IPS-18c (cell line): ENCODE measurements at regions not wholly inside any gene's neighbourhood (a gene's known extent, or its start where the extent isn't known, plus 50 kb on each side); places are given as distances from the start of the nearest gene placed in this dataset.

Experiments
- H3K4me3 ChIP-seq: 2 replicates; pipeline ENCODE4 v1.7.0; 2013; ENCODE audit warnings: low read depth, mild to moderate bottlenecking, low read length, moderate library complexity; ENCODE audit not compliant: insufficient read depth
- H3K9me3 ChIP-seq: one replicate; pipeline ENCODE4 v1.6.1; 2013; ENCODE audit warnings: mild to moderate bottlenecking, low read length, moderate library complexity; ENCODE audit not compliant: control insufficient read depth, insufficient read depth

DNA sequence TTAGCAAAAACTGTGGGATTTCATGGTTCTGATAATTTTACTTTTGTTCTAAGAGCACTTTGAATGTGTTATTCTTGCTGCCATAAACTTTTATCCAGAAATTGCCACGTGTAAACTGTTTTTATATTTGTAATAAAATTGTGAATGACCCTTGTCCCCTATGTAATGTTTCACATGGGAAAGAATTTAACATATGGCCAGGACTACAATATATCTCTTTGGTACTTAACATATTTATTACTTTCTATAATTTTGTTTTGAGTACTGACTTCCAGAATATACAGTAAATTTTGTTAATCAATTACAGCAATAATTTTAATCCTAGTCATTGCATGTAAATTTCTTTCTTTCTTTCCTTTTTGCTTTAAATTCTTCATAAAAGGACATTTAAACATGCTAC, 735.0 kb upstream of the PHF14 start:
- Histone ChIP-seq H3K4me3 (no peak overlapping the region), H3K9me3 (no peaks in the 10 kb centered on the region)

DNA sequence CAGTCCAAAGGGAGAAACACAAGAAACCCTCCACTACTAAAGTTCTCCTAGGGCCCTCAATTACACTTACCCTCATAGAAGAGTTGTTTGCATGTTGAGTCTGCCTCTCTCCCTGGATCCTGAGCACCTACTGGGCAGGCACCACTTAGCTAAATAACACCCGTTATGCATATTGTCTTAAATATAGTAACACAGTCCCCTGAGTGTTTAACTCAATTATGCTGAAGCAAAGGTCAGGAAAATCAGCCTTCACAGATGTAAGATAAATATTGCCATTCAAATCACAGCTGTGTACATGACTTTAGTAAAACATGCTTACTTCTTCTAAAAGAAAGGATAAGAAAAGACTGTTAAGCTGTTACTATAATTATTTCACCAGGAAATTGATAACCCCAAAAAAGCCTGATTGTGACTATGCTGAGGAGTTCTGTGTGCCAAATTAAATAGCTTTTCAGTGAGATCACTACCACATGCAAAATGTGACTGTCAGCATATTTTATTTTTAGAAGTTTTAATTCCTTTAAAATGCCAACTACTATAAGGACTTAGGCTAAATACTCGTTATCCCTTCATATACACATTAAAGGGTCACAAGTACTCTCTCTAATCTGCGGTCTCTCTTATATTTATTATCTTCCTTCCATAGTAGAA, 733.9 kb upstream of the PHF14 start:
- Histone ChIP-seq H3K4me3 (no peak overlapping the region), H3K9me3 (no peaks in the 10 kb centered on the region)

DNA sequence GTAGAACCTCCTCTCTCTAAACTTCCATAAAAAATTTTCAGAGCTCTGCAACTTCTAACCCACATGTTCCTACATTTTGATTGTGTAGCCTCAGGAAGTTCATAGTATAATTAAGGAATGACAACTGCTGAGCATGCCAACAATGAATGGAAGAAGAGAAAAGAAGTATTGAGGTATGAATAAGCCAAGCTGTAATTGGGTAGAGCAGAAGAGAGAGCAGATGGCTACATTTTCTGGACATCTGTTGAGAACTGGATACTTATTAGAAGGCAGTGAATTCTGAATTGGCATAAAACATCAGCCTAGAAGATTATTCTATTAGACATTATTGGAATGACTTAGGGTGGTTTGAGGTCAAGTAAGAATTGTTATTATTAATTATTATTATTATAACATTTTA, 728.3 kb upstream of the PHF14 start:
- H3K4me3 ChIP-seq: no peak overlapping the region
- H3K9me3 ChIP-seq: peaks cover 4% of the 10 kb centered on the region

DNA sequence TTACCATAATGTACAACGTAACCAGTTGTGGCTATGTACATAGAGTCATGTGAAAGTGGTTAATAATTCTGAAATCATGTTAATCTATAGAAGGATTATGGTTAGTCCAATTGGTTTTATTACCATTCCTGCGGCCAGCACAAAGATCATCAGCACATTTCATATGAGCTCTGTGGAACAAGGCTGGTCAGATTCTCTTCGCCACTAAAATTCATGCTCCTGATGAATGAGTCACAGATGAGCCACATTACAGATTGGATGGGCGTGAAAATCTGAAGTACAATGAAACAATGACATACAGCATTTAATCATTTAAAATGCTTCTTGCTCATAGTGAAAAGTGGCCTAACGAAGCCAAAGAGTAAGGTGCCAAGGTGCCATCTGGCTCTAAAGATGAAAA, 716.2 kb upstream of the PHF14 start:
- Histone ChIP-seq H3K4me3 (no peak overlapping the region), H3K9me3 (no peaks in the 10 kb centered on the region)

DNA sequence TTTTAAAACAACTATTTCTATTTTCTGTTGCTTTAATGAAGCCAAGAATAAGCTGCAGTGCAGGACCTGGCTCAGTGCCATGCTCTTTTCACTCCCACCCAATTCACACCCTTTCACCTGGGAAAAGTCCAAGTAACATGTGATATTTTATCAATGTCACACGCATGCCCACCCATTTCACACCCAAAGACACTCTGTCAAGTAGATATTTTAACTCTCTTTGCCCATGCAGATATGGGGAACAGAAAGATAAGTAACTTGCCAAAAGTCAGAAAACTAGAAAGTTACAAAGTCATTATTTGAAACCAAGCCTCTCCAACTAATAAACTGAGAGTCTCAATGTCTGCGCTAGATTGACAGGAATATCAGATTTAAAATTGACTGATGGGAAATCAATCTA, 706.7 kb upstream of the PHF14 start:
- Histone ChIP-seq H3K4me3 (no peak overlapping the region), H3K9me3 (peaks cover 2% of the 10 kb centered on the region)

GRCh38 chr7:10268034-10268433, 705.6 kb upstream of the PHF14 start:
- no peak overlapping the region for H3K4me3 ChIP-seq
- H3K9me3 ChIP-seq: peaks cover 2% of the 10 kb centered on the region

- no peak overlapping the region for H3K4me3 ChIP-seq
- H3K9me3 ChIP-seq: no peaks in the 10 kb centered on the region
Observed at GRCh38 chr7:10282909-10283308, 690.8 kb upstream of the PHF14 start.

DNA sequence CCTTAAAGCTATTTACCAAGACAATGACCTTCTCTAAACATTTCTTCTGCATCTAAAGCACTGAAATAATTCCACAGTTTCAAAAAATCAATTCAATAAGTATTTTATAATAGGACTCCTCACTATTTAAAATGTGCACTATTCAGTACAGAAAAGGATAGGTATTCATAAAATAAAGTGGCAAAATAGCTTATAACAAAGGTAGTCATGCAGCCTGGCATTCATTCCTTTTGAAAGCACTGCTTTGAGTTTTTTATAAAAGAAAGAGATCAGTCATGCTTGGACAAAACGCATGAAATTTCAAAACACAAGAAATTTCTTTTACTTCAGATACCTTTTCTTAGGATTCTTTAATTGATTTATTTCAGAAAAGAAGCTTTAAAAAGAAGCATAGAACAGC, 689.7 kb upstream of the PHF14 start:
- H3K4me3 ChIP-seq: no peak overlapping the region
- H3K9me3 ChIP-seq: no peaks in the 10 kb centered on the region

DNA sequence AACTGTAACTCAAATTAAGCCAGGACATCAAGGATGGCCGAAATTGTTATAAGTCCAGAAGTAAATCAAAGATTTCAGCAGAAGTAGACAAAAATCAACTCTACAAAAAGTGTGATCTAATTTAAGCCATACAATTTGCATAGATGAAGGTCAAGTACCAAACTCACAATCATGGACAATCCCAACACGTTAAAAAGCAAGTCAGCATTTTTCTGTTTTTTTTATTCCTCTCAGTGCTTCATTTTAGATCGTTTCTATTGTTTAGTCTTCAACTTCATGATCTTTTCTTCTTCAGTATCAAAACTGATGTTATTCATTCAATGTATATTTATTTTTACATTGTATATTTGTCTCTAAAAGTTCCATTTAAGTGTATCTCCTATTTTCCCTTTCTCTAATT, 674.3 kb upstream of the PHF14 start:
- no peaks in the 10 kb centered on the region for H3K9me3 ChIP-seq
- H3K4me3 ChIP-seq: no peak overlapping the region

GRCh38 chr7:10300577-10300976, 673.1 kb upstream of the PHF14 start:
- Histone ChIP-seq H3K9me3 (no peaks in the 10 kb centered on the region), H3K4me3 (no peak overlapping the region)

DNA sequence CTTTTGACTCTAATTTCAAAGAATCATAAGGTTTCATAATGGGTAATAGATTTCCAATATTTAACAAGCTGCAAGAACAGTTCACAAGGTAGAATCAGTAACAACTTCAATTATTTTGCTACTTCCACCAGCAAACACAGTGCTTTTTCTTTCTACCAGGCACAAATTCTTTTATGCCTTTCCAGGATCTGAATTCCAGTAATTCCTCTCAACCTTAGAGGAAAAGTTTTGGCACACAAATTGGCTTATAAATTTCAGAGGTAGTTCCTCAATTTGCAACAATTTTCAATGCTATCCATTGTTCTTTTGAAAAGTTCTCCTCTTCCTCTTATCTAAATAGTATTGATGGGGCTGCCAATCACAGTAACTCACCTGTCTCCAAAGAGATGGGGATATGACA, 665.4 kb upstream of the PHF14 start:
- Histone ChIP-seq H3K9me3 (no peaks in the 10 kb centered on the region), H3K4me3 (no peak overlapping the region)

- H3K9me3 ChIP-seq: no peaks in the 10 kb centered on the region
- no peak overlapping the region for H3K4me3 ChIP-seq
Observed at GRCh38 chr7:10312942-10313341, 660.7 kb upstream of the PHF14 start.

GRCh38 chr7:10315881-10316280, 657.8 kb upstream of the PHF14 start:
- H3K4me3 ChIP-seq: no peak overlapping the region
- no peaks in the 10 kb centered on the region for H3K9me3 ChIP-seq

GRCh38 chr7:10316488-10316887, 657.2 kb upstream of the PHF14 start:
- Histone ChIP-seq H3K9me3 (no peaks in the 10 kb centered on the region), H3K4me3 (no peak overlapping the region)

DNA sequence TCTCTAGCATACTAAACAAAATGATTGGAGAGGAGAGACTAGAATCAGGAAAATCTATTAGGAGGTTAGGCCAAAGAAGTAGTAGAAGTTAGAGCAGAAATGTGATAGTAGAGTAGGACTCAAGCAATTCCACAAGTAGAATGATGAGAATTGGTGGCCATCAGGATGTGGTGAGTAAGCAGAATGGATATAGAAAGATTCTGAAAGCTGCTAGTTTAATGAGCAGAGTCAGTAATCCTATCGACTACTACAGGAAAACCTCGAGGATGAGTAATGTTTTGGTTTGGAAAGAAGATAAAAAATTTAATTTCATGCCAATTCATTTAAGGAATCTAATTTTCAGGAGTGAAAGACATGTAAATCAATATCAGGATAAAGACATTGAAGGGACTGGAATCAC, 648.3 kb upstream of the PHF14 start:
- H3K4me3 ChIP-seq: no peak overlapping the region
- no peaks in the 10 kb centered on the region for H3K9me3 ChIP-seq

- Histone ChIP-seq H3K4me3 (no peak overlapping the region), H3K9me3 (no peaks in the 10 kb centered on the region)
Observed at GRCh38 chr7:10343108-10343507, 630.6 kb upstream of the PHF14 start.

GRCh38 chr7:10346032-10346431, 627.6 kb upstream of the PHF14 start:
- H3K4me3 ChIP-seq: no peak overlapping the region
- no peaks in the 10 kb centered on the region for H3K9me3 ChIP-seq

DNA sequence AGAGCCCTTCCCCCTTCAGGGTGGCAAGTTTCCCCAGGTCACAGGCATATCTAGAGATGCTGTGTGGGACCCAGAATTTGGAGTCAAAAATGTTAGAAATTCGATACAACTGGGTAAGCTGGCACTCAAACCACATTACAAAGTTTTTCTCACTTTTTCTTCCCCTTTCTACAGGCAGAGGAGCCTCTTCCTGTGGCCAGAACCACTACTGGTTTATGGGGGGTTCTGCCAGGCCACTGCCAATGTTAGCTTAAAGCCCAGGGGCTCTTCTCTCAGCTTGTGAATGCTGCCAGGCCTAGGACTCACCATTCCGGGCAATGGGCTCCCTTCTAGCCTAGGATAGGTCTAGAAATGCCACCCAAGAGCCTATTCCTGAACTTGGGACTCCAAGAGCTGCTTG, 617.9 kb upstream of the PHF14 start:
- Histone ChIP-seq H3K4me3 (no peak overlapping the region), H3K9me3 (no peaks in the 10 kb centered on the region)

DNA sequence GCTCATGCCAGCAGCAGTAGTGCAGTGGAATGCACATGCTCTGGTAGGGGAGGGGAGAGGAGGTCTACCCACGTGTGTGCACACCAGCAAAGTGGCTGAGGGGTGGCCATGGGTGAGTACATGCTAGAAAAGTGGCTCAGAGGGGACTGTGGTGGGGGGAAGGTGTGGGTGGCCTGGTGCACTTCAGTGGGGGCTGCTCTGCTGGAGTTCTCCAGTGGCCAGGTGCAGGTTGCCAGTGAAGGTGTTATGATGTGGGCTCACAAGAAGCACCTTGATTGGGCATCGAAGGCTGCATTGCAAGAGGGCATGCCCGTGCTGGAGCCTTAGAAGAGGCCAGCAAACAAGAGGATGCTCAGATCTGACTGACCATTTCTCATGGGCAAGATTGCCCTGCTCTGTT, 613.6 kb upstream of the PHF14 start:
- no peak overlapping the region for H3K4me3 ChIP-seq
- no peaks in the 10 kb centered on the region for H3K9me3 ChIP-seq
